ENCODE measurements at regions not wholly inside any gene's neighbourhood (a gene's known extent, or its start where the extent isn't known, plus 50 kb on each side); places are given as distances from the start of the nearest gene placed in this dataset.

DNA sequence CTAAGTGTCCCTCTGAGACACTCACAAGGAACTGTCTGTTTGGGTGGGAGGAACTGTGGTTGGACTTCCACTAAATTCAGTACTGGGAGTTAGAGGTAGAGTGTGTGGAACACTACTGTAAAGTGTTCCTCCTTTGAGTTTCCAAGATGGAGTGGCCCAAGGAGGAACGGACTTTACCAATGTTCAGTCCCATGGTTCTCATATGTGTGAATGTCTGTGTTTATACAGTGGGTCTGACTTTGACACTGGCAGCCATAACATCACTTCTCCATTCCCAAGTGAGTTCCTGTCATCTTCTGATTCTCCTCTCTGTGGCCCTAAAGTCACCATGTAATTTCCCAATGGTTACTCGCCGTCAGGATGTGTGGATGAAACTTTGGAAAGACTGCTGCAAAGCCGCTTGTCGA is 136.8 kb upstream of the SERP2 start:
- TF ChIP-seq GATA3 (IDR thresholded peaks at IDR 0.05; ENCODE audit: low read depth, low read length) (no peak), GATA2 (IDR thresholded peaks at IDR 0.05; ENCODE audit: low read depth, low read length) (no peak)
